Dermis microvascular lymphatic vessel endothelial cell (primary cell): ENCODE measurements at regions not wholly inside any gene's neighbourhood (a gene's known extent, or its start where the extent isn't known, plus 50 kb on each side); places are given as distances from the start of the nearest gene placed in this dataset.
A peak's percentile ranks its signal among the peaks of the same experiment; 100 is the strongest.

Experiments
- DNase-seq, 2 donors: peaks; one replicate each; pipeline versions ENCODE4 v3.0.0 to v3.0.0-alpha.2; 2010; ENCODE audit warnings: low read depth in 2 of 2

DNA sequence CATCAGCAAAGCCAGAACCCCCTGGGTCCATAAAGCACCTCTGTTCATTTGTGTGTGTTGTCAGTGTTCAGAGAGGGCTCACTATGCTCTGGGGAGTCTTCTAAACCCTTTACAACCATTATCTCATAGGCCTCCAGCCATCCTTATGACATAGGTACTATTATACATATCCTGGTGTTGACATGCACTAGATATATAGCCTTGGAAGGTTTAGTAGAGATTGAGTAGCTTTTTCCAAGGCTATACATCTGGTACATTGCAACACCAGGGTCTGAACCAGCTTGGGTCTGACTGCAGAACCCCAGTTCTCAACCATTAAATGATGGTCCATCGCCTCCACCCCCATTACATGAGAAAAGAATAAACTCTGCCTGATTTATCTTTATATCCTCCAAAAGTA, 253.6 kb upstream of the MKLN1 start:
- DNase-seq, result no peak

GRCh38 chr7:131074585-131074984, 253.1 kb upstream of the MKLN1 start:
- no peak for DNase-seq

DNA sequence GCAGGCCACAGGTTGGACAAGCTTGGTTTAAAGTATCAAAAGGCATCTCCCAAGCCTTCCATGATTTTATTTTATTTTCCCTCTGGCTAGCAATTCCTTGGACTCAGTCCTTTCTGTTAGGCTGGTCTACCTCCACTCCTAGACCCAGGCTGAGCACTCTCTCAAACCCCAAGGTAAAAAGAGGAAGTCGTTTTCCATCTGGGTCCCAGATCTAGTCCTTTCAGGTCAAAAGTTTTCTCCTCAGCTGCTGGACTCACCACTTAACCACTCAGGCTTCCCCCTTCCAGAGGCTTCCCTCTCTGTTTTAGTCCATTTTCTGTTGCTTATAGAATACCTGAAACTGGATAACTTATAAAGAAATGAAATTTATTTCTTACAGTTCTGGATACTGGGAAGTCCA, 252.3 kb upstream of the MKLN1 start:
- no peak for DNase-seq

- DNase-seq, result no peak
Measured at GRCh38 chr7:131076032-131076431, 251.6 kb upstream of the MKLN1 start.

- DNase-seq, result no peak
Measured at GRCh38 chr7:131076711-131077181, 250.9 kb upstream of the MKLN1 start.

DNA sequence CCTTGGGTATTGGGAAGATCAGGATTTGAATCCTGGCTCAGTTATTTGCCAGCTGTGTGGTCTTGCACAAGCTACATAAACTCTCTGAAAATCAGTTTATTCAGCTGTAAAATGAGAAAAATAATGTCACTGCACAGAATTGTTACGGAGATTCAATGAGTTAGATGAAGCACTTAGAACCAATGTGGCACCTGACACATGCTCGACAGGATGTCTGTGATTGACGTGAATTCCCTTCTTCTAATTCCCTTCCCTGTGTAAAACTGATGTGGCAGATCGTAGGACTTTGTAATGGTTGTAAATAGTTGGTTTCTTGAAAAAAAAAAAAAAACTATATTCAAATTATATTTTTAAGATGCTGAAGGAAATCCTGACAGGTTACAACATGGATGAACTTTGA, 249.9 kb upstream of the MKLN1 start:
- DNase-seq, result no peak

- DNase-seq, result no peak
Measured at GRCh38 chr7:131080754-131081153, 246.9 kb upstream of the MKLN1 start.

GRCh38 chr7:131081308-131081707, 246.4 kb upstream of the MKLN1 start:
- no peak for DNase-seq

- no peak for DNase-seq
Measured at GRCh38 chr7:131083781-131084180, 243.9 kb upstream of the MKLN1 start.

DNA sequence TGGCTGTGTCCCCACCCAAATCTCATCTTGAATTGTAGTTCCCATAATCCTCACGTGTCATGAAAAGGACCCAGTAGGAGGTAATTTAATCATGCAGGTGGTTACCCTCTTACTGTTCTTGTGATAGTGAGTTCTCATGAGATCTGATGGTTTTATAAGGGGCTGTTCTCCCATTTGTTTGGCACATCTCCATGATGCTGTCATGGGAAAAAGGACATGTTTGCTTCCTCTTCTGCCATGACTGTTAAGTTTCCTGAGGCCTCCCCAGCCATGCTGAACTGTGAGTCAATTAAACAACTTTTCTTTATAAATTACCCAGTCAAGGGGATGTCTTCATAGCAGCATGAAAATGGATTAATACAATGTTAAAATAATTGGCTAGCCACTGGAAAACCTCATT, 243.3 kb upstream of the MKLN1 start:
- DNase-seq, result peak in 1 of 2 donors; percentile 48

- no peak for DNase-seq
Measured at GRCh38 chr7:131087756-131088658, 239.7 kb upstream of the MKLN1 start.

DNA sequence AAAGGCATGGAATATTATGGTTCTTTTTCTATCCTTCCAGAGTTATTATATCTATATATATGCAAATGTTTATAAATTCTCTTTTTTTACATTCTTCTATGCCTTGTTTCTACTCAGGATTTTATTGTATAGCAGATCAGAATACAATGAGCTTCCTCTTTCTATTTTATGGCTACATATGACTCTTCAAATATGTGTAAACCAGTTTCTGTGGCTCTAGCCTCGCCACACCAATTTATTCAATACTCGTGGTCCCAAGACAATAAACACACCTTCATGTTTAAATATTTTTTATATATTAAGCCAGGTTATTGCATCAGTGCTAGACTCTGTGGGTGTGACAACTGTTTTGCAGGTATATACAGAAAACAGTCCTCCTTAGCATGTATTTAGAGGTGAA, 237.5 kb upstream of the MKLN1 start:
- DNase-seq, result no peak

DNA sequence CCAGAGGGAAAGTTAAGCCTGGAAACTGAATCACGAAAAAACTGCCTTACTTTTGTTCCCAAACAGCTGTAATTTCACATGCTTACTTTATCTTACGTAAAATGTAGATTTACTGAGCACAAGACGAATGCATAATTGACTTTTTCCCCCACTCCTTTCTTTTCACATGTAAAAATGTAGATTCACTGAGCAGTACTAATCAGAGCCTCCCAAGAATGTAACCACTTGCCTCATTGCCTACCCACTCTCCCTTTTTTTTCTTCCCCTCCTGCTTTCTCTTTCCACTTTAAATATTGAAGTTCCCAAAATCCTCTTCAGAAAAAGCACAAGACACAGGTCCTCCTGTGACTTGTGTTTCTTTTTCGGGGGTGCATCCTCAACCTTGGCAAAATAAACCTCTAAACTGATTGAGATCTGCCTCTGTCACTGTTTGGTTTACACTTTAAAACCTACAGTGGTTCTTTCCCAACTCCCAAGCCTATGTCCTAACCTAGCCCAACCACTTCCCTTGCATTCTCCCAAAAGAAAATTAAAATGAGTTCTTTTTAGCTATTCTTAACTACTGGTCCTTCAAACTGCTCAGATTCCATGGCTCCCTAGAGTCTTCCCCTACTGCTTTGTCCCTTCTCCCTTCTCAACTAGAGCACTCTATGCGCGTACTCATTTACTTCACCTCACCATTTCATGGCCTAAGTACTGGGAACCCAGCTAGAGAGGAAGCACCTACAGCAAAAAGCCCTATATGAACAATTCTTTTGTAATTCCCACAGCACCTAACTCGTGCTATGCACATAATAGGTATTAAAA, 236.6 kb upstream of the MKLN1 start:
- DNase-seq, result no peak

DNA sequence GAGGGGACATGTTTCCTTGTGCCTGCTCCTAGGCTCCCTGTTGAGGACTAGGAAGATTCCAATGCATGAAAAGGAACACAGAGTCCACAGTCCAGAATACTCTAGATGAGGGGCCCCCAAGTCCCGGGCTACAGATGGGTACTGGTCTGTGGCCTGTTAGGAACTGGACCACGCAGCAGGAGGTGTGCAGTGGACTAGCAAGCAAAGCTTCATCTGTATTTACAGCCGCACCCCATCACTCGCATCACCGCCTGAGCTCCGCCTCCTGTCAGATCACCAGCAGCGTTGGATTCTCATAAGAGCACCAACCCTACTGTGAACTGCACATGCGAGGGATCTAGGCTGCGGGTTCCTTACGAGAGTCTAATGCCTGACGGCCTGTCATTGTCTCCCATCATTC, 233.0 kb upstream of the MKLN1 start:
- no peak for DNase-seq

GRCh38 chr7:131095346-131095745, 232.3 kb upstream of the MKLN1 start:
- no peak for DNase-seq

DNA sequence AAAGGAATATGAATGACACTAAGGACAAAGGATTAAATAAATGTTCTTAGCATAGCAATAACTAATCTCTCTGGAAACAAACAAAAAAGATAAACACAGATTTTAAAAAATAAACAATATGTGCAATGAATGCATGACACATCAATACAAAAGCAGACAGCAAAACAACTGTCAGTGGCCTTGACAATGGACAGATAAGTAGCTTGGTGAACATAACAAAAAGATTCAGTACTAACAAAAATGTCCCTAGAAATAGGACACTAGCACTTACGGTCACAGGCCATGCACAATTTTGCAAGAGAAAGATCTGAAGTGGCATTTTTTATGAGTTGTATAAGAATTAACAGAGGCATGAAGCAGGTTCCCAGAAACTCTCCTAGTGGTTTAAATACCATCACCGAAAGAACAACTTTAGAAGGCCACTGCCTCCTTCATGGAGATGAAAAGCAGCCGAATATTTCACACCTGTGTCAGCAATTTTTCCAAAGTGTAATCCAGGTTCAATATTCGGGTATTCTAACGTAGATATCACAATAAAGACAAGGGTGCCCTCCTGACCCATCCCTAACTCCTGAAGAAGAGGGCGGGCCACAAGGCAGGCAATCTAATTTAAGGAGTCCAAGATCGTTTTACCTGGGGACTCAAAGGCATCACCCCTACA, 231.3 kb upstream of the MKLN1 start:
- DNase-seq, result no peak

- no peak for DNase-seq
Measured at GRCh38 chr7:131097662-131098376, 229.9 kb upstream of the MKLN1 start.

GRCh38 chr7:131098527-131098926, 229.1 kb upstream of the MKLN1 start:
- no peak for DNase-seq

GRCh38 chr7:131100357-131101054, 227.2 kb upstream of the MKLN1 start:
- no peak for DNase-seq

- no peak for DNase-seq
Measured at GRCh38 chr7:131103997-131104396, 223.7 kb upstream of the MKLN1 start.
